NCI-H510A treated with DMSO at 0.1 percent for 48 hours (cell line): ENCODE measurements at regions not wholly inside any gene's neighbourhood (a gene's known extent, or its start where the extent isn't known, plus 50 kb on each side); places are given as distances from the start of the nearest gene placed in this dataset.
A peak's percentile ranks its signal among the peaks of the same experiment; 100 is the strongest.

Experiments used
- DNase-seq: peaks from one replicate; lab custom pipeline; 2025; lab: John Stamatoyannopoulos, UW

- no peak for DNase-seq
Measured at GRCh38 chr5:74342948-74343682, 297.4 kb downstream of the ENC1 start.

- DNase-seq, result no peak
Measured at GRCh38 chr5:74342182-74342581, 298.3 kb downstream of the ENC1 start.

GRCh38 chr5:74341221-74341620, 299.3 kb downstream of the ENC1 start:
- DNase-seq, result no peak

- no peak for DNase-seq
Measured at GRCh38 chr5:74340476-74340875, 300.1 kb downstream of the ENC1 start.

GRCh38 chr5:74337984-74338310, 302.6 kb downstream of the ENC1 start:
- no peak for DNase-seq

GRCh38 chr5:74337254-74337983, 303.1 kb downstream of the ENC1 start:
- no peak for DNase-seq

GRCh38 chr5:74336297-74336696, 304.2 kb downstream of the ENC1 start:
- no peak for DNase-seq

- DNase-seq, result no peak
Measured at GRCh38 chr5:74334762-74335384, 305.7 kb downstream of the ENC1 start.

GRCh38 chr5:74334062-74334761, 306.3 kb downstream of the ENC1 start:
- no peak for DNase-seq

- DNase-seq, result no peak
Measured at GRCh38 chr5:74333430-74333829, 307.1 kb downstream of the ENC1 start.

GRCh38 chr5:74332682-74333081, 307.8 kb downstream of the ENC1 start:
- no peak for DNase-seq

- no peak for DNase-seq
Measured at GRCh38 chr5:74332006-74332405, 308.5 kb downstream of the ENC1 start.

GRCh38 chr5:74328221-74328630, 312.3 kb downstream of the ENC1 start:
- no peak for DNase-seq

- DNase-seq, result no peak
Measured at GRCh38 chr5:74327339-74327685, 313.2 kb downstream of the ENC1 start.

GRCh38 chr5:74326571-74327338, 313.8 kb downstream of the ENC1 start:
- DNase-seq, result peak; percentile 6

- no peak for DNase-seq
Measured at GRCh38 chr5:74325866-74326265, 314.7 kb downstream of the ENC1 start.

GRCh38 chr5:74324556-74324955, 316.0 kb downstream of the ENC1 start:
- DNase-seq, result no peak

- DNase-seq, result no peak
Measured at GRCh38 chr5:74322944-74323343, 317.6 kb downstream of the ENC1 start.

GRCh38 chr5:74322191-74322590, 318.3 kb downstream of the ENC1 start:
- no peak for DNase-seq

- no peak for DNase-seq
Measured at GRCh38 chr5:74321326-74321725, 319.2 kb downstream of the ENC1 start.

- DNase-seq, result no peak
Measured at GRCh38 chr5:74320526-74320925, 320.0 kb downstream of the ENC1 start.

GRCh38 chr5:74319076-74319475, 321.5 kb downstream of the ENC1 start:
- no peak for DNase-seq
